Lower leg skin (tissue), 4 donors: ENCODE measurements at regions not wholly inside any gene's neighbourhood (a gene's known extent, or its start where the extent isn't known, plus 50 kb on each side); places are given as distances from the start of the nearest gene placed in this dataset.
A peak's percentile ranks its signal among the peaks of the same experiment; 100 is the strongest.

Experiments
- DNase-seq, 2 donors: peaks; one replicate each; pipeline ENCODE4 v3.0.0-alpha.2; 2019; ENCODE audit warnings: low spot score in 2 of 2
- H3K4me3 ChIP-seq: fragments of 200-600 bp; sonication (generic); 2 replicates; pipeline ENCODE4 v1.5.1; 2017; ENCODE audit warnings: mild to moderate bottlenecking, low read depth; ENCODE audit not compliant: poor library complexity, severe bottlenecking
- CTCF ChIP-seq, 3 donors: fragments of 450-650 bp; IDR thresholded peaks; one replicate each; pipeline ENCODE4 v1.5.1; 2016; ENCODE audit warnings: antibody characterized with exemption in 3 of 3, mild to moderate bottlenecking in 3 of 3, moderate library complexity in 2 of 3
- POLR2A ChIP-seq, 2 donors: fragments of 450-650 bp; IDR thresholded peaks; one replicate each; pipeline ENCODE4 v1.6.1; 2016 to 2017; ENCODE audit warnings: antibody characterized with exemption in 2 of 2, mild to moderate bottlenecking in 1 of 2, moderate library complexity in 1 of 2
- WGBS, 2 donors: methylation state at CpG; one replicate each; pipeline ENCODE4 v1.1.5; 2018; 5-methylcytosine and 5-hydroxymethylcytosine counted together
- intact Hi-C: fragments of 100-400 bp; cut with DNase I; formaldehyde crosslinking; loops from one replicate; pipeline ENCODE4 v1.15.0; 2023; ENCODE audit warnings: low total_unique reads

GRCh38 chr16:14020141-14020540 is 51.0 kb upstream of the MRTFB start:
- WGBS, 2 donors, result 95 to 97% methylated on average over 2 of the region's 2 CpGs
- no peak overlapping the region for H3K4me3 ChIP-seq
- TF ChIP-seq CTCF (IDR thresholded peaks at IDR 0.05), result no peak
- no peak for TF ChIP-seq POLR2A (IDR thresholded peaks at IDR 0.05)
- intact Hi-C loops, result no loop called here
- peak in 1 of 2 donors; percentile 17 for DNase-seq
